Body of pancreas (tissue), 4 donors: ENCODE measurements at regions not wholly inside any gene's neighbourhood (a gene's known extent, or its start where the extent isn't known, plus 50 kb on each side); places are given as distances from the start of the nearest gene placed in this dataset.

Experiments
- POLR2A ChIP-seq, 3 donors: fragments of 450-650 bp; IDR thresholded peaks; one replicate each; pipeline ENCODE4 v1.6.1; 2016; ENCODE audit warnings: antibody characterized with exemption in 3 of 3, mild to moderate bottlenecking in 2 of 3
- TF ChIP-seq, protein P1 (sequence below), 7 experiments: fragments of 450-650 bp in 4 of 7; fragments of 200-600 bp in 3 of 7; sonication (generic) in 3 of 7; IDR thresholded peaks; one replicate each; pipeline ENCODE4 v1.5.1; 2016 to 2019; ENCODE audit warnings: antibody characterized with exemption in 7 of 7

GRCh38 chr5:126280343-126280742 lies 142.9 kb upstream of the GRAMD2B start:
- TF ChIP-seq, protein P1, sequence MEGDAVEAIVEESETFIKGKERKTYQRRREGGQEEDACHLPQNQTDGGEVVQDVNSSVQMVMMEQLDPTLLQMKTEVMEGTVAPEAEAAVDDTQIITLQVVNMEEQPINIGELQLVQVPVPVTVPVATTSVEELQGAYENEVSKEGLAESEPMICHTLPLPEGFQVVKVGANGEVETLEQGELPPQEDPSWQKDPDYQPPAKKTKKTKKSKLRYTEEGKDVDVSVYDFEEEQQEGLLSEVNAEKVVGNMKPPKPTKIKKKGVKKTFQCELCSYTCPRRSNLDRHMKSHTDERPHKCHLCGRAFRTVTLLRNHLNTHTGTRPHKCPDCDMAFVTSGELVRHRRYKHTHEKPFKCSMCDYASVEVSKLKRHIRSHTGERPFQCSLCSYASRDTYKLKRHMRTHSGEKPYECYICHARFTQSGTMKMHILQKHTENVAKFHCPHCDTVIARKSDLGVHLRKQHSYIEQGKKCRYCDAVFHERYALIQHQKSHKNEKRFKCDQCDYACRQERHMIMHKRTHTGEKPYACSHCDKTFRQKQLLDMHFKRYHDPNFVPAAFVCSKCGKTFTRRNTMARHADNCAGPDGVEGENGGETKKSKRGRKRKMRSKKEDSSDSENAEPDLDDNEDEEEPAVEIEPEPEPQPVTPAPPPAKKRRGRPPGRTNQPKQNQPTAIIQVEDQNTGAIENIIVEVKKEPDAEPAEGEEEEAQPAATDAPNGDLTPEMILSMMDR (IDR thresholded peaks at IDR 0.05), result no peak
- no peak for TF ChIP-seq POLR2A (IDR thresholded peaks at IDR 0.05)
